ENCODE measurements at regions not wholly inside any gene's neighbourhood (a gene's known extent, or its start where the extent isn't known, plus 50 kb on each side); places are given as distances from the start of the nearest gene placed in this dataset.

DNA sequence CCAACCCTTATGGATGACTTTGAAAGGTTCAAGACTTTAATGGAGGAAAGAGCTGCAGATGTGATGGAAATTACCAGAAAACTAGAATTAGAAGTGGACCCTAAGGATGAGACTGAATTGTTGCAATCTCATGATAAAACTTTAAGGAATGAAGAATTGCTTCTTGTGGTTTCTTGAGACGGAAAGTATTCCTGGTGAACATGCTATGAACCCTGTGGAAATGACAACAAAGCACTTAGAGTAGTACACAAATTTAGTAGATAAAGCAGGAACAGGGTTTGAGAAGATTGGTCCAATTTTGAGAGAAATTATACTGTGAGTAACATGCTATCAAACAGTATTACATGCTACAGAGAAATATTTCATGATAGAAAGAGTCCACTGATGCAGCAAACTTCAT, 215.4 kb downstream of the OMA1 start:
- TF ChIP-seq CTCF (IDR thresholded peaks at IDR 0.05) (no peak), ZFX (IDR thresholded peaks at IDR 0.05; ENCODE audit: borderline replicate concordance) (no peak)
- H3K27ac ChIP-seq = no peak overlapping the region

- no peak overlapping the region for H3K27ac ChIP-seq
- TF ChIP-seq ZFX (IDR thresholded peaks at IDR 0.05; ENCODE audit: borderline replicate concordance) (no peak), CTCF (IDR thresholded peaks at IDR 0.05) (no peak)
Measured at GRCh38 chr1:58325866-58326265, 220.7 kb downstream of the OMA1 start.

- TF ChIP-seq CTCF (IDR thresholded peaks at IDR 0.05) = no peak
- TF ChIP-seq ZFX (IDR thresholded peaks at IDR 0.05; ENCODE audit: borderline replicate concordance) = no peak
- H3K27ac ChIP-seq = no peak overlapping the region
Measured at GRCh38 chr1:58324558-58324957, 222.0 kb downstream of the OMA1 start.

DNA sequence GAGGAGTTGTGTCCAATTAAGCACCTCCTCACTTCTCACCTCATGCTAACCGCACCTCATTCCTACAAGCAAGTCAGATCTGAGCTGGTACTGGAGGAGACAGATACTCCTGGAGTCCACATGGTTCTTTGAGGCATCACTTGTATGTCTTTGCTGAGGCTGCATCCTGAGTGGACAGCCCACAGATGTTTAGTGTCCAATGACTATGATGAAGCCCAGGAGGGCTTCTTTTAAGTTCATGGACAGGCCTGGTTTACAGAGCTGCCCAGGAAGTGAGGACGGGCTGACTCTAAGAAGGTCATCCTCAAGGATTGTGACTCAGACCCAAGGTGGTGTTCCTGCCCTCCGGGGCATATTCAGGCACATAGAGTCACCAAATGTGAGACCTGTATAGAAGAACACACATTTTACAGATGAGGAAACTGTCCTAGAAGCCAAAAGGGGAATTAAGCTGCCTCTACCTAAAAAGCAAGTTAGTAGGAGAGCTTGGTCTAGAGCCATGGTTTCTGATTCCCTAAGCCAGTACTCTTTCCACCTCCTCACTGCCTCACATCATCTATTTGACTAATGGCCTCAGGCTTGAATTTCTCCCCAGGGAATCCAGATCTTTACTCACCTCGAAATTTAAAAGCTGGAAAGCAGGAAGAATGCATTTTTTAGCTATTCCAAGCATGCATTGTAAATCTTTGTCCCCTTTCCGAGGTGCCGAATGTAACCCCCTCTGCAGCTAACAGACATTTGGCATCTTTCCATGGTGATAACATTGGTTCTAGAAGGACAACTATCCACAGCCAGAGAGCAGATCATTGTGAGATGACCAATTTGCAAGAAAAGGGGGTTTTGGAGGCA, 228.1 kb downstream of the OMA1 start:
- TF ChIP-seq CTCF (IDR thresholded peaks at IDR 0.05) (no peak), ZFX (IDR thresholded peaks at IDR 0.05; ENCODE audit: borderline replicate concordance) (no peak)
- no peak overlapping the region for H3K27ac ChIP-seq

DNA sequence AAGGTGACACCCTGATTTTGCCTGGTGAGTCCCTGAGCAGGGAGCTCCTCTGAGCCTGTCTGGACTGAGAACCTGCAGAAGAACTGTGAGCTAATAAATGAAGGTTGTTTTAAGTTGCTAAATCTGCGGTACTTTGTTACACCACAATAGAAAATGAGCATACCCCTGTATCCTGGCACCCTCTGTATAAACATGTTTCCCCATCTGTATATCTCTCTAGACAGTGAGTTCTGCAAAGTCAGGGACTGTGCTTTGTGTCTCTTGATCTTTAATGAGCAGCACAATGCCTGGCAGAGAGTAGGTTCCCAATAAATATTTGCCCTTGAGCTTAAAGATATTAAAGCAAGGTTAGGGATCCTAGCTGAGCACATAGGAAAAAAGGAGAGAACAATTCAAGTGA, 228.8 kb downstream of the OMA1 start:
- TF ChIP-seq CTCF (IDR thresholded peaks at IDR 0.05) (no peak), ZFX (IDR thresholded peaks at IDR 0.05; ENCODE audit: borderline replicate concordance) (no peak)
- H3K27ac ChIP-seq = no peak overlapping the region

DNA sequence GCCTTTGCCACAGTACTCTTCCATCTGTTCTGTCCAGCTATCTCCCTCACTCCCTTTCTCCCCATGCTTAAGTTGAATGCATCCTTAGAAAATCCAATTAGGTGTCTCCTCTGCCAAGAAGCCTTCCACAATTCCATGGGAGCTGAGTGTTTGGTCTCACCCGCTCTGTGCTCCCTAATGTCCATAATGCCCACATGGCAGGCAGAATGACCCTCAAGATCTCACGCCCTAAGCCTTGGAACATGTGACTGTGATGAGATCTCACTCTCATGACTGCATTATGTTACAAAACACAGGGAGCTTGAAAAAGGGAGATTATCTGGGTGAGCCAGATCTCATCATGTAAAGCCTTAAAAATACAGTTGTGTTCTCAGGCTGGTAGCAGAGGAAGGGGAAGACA, 229.4 kb downstream of the OMA1 start:
- TF ChIP-seq CTCF (IDR thresholded peaks at IDR 0.05) (no peak), ZFX (IDR thresholded peaks at IDR 0.05; ENCODE audit: borderline replicate concordance) (no peak)
- H3K27ac ChIP-seq = no peak overlapping the region

DNA sequence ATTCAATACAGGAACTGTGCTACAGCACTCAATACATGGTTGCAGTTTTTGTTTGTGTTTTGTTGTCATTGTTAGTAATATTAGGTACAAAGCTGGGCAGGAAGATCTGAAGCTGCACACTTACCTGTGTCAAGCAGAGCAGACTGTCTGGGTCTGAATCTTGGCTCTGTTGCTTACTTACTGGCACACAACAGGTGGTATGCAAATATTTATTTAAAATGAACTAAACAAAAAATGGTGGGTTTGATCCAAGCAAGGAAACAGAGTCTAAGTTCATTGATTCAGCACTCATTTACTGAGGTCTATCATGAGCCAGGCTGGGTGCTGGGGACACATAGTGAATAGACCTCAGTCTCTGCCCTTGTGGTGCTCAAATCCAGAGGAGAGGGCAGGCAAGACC, 230.4 kb downstream of the OMA1 start:
- H3K27ac ChIP-seq = no peak overlapping the region
- TF ChIP-seq CTCF (IDR thresholded peaks at IDR 0.05) = no peak
- no peak for TF ChIP-seq ZFX (IDR thresholded peaks at IDR 0.05; ENCODE audit: borderline replicate concordance)

Measured in 22Rv1 (cell line).